ENCODE measurements at regions not wholly inside any gene's neighbourhood (a gene's known extent, or its start where the extent isn't known, plus 50 kb on each side); places are given as distances from the start of the nearest gene placed in this dataset.
"Not testable (repeated sequence)": the region's sequence is repeated elsewhere in the genome, so short reads cannot be mapped to it uniquely, and the experiment has no call there.

- TF ChIP-seq YY1 (IDR thresholded peaks at IDR 0.05; ENCODE audit: insufficient read depth, insufficient read length); ZNF274 (IDR thresholded peaks at IDR 0.05; ENCODE audit: low read depth, low read length): not testable (repeated sequence)
Measured at GRCh38 chr2:89221474-89221873, 530.0 kb downstream of the RPIA start.

All from NT2/D1 (cell line).